K562 (cell line): ENCODE measurements at regions not wholly inside any gene's neighbourhood (a gene's known extent, or its start where the extent isn't known, plus 50 kb on each side); places are given as distances from the start of the nearest gene placed in this dataset.

Experiments used
- ATAC-seq: fragments of 200-7000 bp; cut with Tn5 transposase; 3 replicates; pipeline ENCODE4 v1.9.1; 2020; ENCODE audit warnings: moderate library complexity
- BruUV-seq: library from RNA; stranded (reverse); fragments of 400-500 nt; replicated peaks from 2 replicates; lab custom pipeline; 2021; lab: Mats Ljungman, UMichigan
- CTCF ChIA-PET: fragments of 300-600 bp; formaldehyde crosslinking; extraction: SDS; loops from one replicate; lab custom pipeline; 2021; ENCODE audit warnings: low intra/inter-chr PET ratio; lab: Yijun Ruan, JAX
- POLR2A ChIA-PET: fragments of 300-600, 350-650 bp; sonication (Branson Sonifier 250); formaldehyde crosslinking; extraction: SDS; loops from one replicate; lab custom pipeline; 2021; ENCODE audit warnings: antibody characterized with exemption, inconsistent platforms; lab: Yijun Ruan, JAX
- DNase-seq, 4 experiments: peaks; one replicate each; pipeline versions ENCODE4 v3.0.0 to v3.0.0-alpha.2; 2011 to 2018; ENCODE audit warnings: low spot score in 3 of 4, mixed read lengths in 3 of 4; ENCODE audit errors: extremely low read depth in 1 of 4
- FAIRE-seq: peaks from 2 replicates; lab custom pipeline; 2011; peaks lifted over from hg19 to GRCh38; lab: Jason Lieb, UNC
- H2AFZ ChIP-seq: 2 replicates; pipeline ENCODE4 v1.6.0; 2011; ENCODE audit warnings: low read depth, low read length, control low read depth, inconsistent platforms
- H3K27ac ChIP-seq: fragments of 200-600 bp; 3 replicates; pipeline ENCODE4 v1.8.0; 2011; ENCODE audit warnings: low read depth, mild to moderate bottlenecking, control low read depth, inconsistent platforms, low read length, moderate library complexity, mixed read lengths; ENCODE audit errors: extremely low read depth
- H3K27me3 ChIP-seq, 2 experiments: fragments of 300-600 bp in 1 of 2; 2 replicates in 1 of 2; 3 replicates in 1 of 2; pipeline versions ENCODE4 v1.6.0 to v1.8.0; 2011; ENCODE audit warnings: inconsistent platforms in 2 of 2, low read length in 2 of 2, mild to moderate bottlenecking in 1 of 2, mixed read lengths in 1 of 2, moderate library complexity in 1 of 2; ENCODE audit not compliant: control insufficient read depth in 2 of 2, insufficient read depth in 2 of 2
- H3K36me3 ChIP-seq: fragments of 300-600 bp; 3 replicates; pipeline ENCODE4 v1.8.0; 2011; ENCODE audit warnings: mild to moderate bottlenecking, low read length, inconsistent platforms; ENCODE audit not compliant: control insufficient read depth, insufficient read depth
- H3K4me1 ChIP-seq, 2 experiments: fragments of 200-600 bp in 1 of 2; replicated peaks in 1 of 2; 2 replicates in 1 of 2; 3 replicates in 1 of 2; pipeline versions ENCODE4 v1.5.1 to v1.8.0; 2011; ENCODE audit warnings: inconsistent platforms in 2 of 2, low read length in 2 of 2, mild to moderate bottlenecking in 1 of 2, mixed read lengths in 1 of 2, moderate library complexity in 1 of 2; ENCODE audit not compliant: control insufficient read depth in 2 of 2, insufficient read depth in 2 of 2
- H3K4me2 ChIP-seq: 2 replicates; pipeline ENCODE4 v1.6.1; 2011; ENCODE audit warnings: low read length, control low read depth, inconsistent platforms, mixed read lengths; ENCODE audit not compliant: insufficient read depth
- H3K4me3 ChIP-seq: fragments of 200-600 bp; sonication (generic), shearing (Covaris generic); 2 replicates; pipeline ENCODE4 v1.5.1; 2016; ENCODE audit warnings: control low read depth, inconsistent platforms
- H3K79me2 ChIP-seq: fragments of 200-600 bp; 3 replicates; pipeline ENCODE4 v1.8.0; 2011; ENCODE audit warnings: low read length, inconsistent platforms; ENCODE audit not compliant: control insufficient read depth, insufficient read depth
- H3K9ac ChIP-seq, 2 experiments: 2 replicates each; pipeline versions ENCODE4 v1.6.0 to v1.6.1; 2011; ENCODE audit warnings: low read depth in 2 of 2, low read length in 2 of 2, control low read depth in 1 of 2, inconsistent platforms in 1 of 2, mild to moderate bottlenecking in 1 of 2, mixed read lengths in 1 of 2; ENCODE audit not compliant: insufficient read depth in 1 of 2
- H3K9me1 ChIP-seq: one replicate; pipeline ENCODE4 v1.6.0; 2011; ENCODE audit warnings: inconsistent platforms, mild to moderate bottlenecking, low read length, moderate library complexity; ENCODE audit not compliant: control insufficient read depth, insufficient read depth
- H3K9me3 ChIP-seq: replicated peaks from 2 replicates; pipeline ENCODE4 v1.5.1; 2011; ENCODE audit warnings: low read depth, low read length, inconsistent platforms; ENCODE audit not compliant: control insufficient read depth, insufficient read depth
- H4K20me1 ChIP-seq: replicated peaks from 2 replicates; pipeline ENCODE4 v1.6.1; 2011; ENCODE audit warnings: low read length, inconsistent platforms, mixed read lengths; ENCODE audit not compliant: control insufficient read depth, insufficient read depth
- CEBPB ChIP-seq: fragments of 450-650 bp; IDR thresholded peaks from 2 replicates; pipeline ENCODE4 v1.6.1; 2016; ENCODE audit warnings: missing genetic modification characterization, missing compliant biosample characterization
- CEBPG ChIP-seq, 3 experiments: fragments of 200-800 bp in 1 of 3; sonication (Bioruptor generic) in 1 of 3; sonication (generic) in 1 of 3; formaldehyde crosslinking in 1 of 3; IDR thresholded peaks in 2 of 3; conservative IDR thresholded peaks in 1 of 3; 2 replicates each; pipeline versions ENCODE4 v1.6.1 to v1.8.0; 2016 to 2022; ENCODE audit warnings: missing compliant biosample characterization in 2 of 3, missing genetic modification characterization in 2 of 3, mild to moderate bottlenecking in 1 of 3, missing genetic modification reagents in 1 of 3
- RUNX1 ChIP-seq: sonication (generic); IDR thresholded peaks from 2 replicates; pipeline ENCODE4 v1.6.1; 2016; ENCODE audit warnings: antibody characterized with exemption, low read depth
- WGBS: fragments of 100-300 bp; shearing (Covaris generic); methylation state at CpG from one replicate; pipeline ENCODE4 v1.1.6; 2016; ENCODE audit warnings: low coverage, mixed read lengths; ENCODE audit not compliant: insufficient coverage; ENCODE audit errors: missing lambda C conversion rate; 5-methylcytosine and 5-hydroxymethylcytosine counted together
- in situ Hi-C: fragments of 300-500 bp; cut with MboI; formaldehyde crosslinking; loops from 4 replicates; pipeline ENCODE4 v1.15.0; 2018; ENCODE audit warnings: inconsistent platforms, mixed read lengths
- intact Hi-C: fragments of 100-400 bp; cut with micrococcal nuclease; formaldehyde crosslinking; loops from 2 replicates; pipeline ENCODE4 v1.14.2; 2022
- TF ChIP-seq, protein P1 (sequence below): IDR thresholded peaks from 3 replicates; pipeline ENCODE4 v1.6.1; 2011; ENCODE audit warnings: borderline replicate concordance, mild to moderate bottlenecking; ENCODE audit not compliant: insufficient read length, insufficient read depth

DNA sequence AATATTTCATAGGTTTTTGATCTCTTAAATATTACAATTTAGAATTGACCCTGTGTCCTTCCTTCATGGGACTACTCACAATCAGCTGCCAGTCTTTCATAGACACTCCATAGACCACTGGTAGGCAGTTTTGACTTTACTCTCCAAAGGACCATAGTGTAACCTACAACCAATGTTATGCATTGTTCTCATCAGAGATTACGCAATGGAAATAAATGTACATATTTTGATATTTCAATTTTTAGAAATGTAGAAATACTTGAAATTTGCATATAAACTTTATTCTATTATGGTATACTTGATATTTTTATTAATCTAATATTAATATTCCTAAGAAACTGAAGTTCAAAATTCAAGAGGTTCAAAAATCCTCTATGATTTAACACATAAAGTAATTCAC lies 446.4 kb upstream of the KCND2 start:
- BruUV-seq: no TSS peak
- peak; percentile 88 for TF ChIP-seq CEBPB (tag)
- no peak for TF ChIP-seq CEBPG (CRISPR knock-in tag; IDR thresholded peaks at IDR 0.05)
- peak; percentile 60 to 95 for TF ChIP-seq CEBPG (tag; conservative IDR thresholded peaks at IDR 0.05 in 1 of 2, IDR thresholded peaks at IDR 0.05 in 1 of 2)
- TF ChIP-seq, protein P1, sequence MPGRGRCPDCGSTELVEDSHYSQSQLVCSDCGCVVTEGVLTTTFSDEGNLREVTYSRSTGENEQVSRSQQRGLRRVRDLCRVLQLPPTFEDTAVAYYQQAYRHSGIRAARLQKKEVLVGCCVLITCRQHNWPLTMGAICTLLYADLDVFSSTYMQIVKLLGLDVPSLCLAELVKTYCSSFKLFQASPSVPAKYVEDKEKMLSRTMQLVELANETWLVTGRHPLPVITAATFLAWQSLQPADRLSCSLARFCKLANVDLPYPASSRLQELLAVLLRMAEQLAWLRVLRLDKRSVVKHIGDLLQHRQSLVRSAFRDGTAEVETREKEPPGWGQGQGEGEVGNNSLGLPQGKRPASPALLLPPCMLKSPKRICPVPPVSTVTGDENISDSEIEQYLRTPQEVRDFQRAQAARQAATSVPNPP: no peak
- TF ChIP-seq RUNX1: no peak
- Histone ChIP-seq H4K20me1 (no peaks in the 10 kb centered on the region), H3K79me2 (peaks cover 37% of the 10 kb centered on the region), H3K36me3 (peaks cover 28% of the 10 kb centered on the region), H3K9me3 (no peaks in the 10 kb centered on the region), H3K4me2 (no peak overlapping the region), H3K4me3 (no peak overlapping the region), H3K27me3 (no peaks in the 10 kb centered on the region), H3K27ac (no peak overlapping the region), H3K9ac (no peak overlapping the region), H3K9me1 (no peaks in the 10 kb centered on the region), H3K4me1 (no peaks in the 10 kb centered on the region), H2AFZ (no peak overlapping the region)
- no peak for FAIRE-seq
- ChIA-PET POLR2A (interaction anchor here (0.8 kb wide), 1 partner anchor 11 kb away, joined by 3 read pairs; no protein-coding TSS in a partner anchor), CTCF (no interaction called here)
- intact Hi-C loops (no loop called here), in situ Hi-C loops (no loop called here)
- WGBS: 67% methylated on average over 1 of the region's 1 CpG
- no peak for ATAC-seq
- no peak for DNase-seq
